IPS-18c (cell line): ENCODE measurements at regions not wholly inside any gene's neighbourhood (a gene's known extent, or its start where the extent isn't known, plus 50 kb on each side); places are given as distances from the start of the nearest gene placed in this dataset.

Experiments used
- H3K4me3 ChIP-seq: 2 replicates; pipeline ENCODE4 v1.7.0; 2013; ENCODE audit warnings: low read depth, mild to moderate bottlenecking, low read length, moderate library complexity; ENCODE audit not compliant: insufficient read depth
- H3K9me3 ChIP-seq: one replicate; pipeline ENCODE4 v1.6.1; 2013; ENCODE audit warnings: mild to moderate bottlenecking, low read length, moderate library complexity; ENCODE audit not compliant: control insufficient read depth, insufficient read depth

DNA sequence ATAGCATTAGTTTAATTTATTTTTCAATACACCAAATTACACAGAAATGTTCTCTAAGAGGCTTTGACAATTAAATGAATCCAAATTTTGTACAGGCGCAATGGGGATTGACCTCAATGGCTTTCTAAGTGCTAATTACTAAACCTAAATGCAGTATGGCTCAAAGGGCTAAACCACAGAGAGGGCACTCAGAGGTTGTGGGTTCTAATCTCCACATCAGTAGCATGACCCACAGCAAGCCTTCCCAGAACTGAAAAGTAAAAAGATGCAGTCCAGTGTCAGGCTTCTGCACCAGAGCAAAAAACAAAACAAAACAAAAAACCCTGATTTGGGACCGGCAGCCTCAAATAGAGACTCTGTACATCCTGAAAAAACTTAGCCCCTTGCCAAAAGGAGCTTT, 579.2 kb upstream of the PKN2 start:
- no peak overlapping the region for H3K4me3 ChIP-seq

GRCh38 chr1:88111816-88112215, 572.3 kb upstream of the PKN2 start:
- H3K9me3 ChIP-seq, result no peaks in the 10 kb centered on the region
- no peak overlapping the region for H3K4me3 ChIP-seq

More for the DNA sequence above, 579.2 kb upstream of the PKN2 start:
- H3K9me3 ChIP-seq, result no peaks in the 10 kb centered on the region

DNA sequence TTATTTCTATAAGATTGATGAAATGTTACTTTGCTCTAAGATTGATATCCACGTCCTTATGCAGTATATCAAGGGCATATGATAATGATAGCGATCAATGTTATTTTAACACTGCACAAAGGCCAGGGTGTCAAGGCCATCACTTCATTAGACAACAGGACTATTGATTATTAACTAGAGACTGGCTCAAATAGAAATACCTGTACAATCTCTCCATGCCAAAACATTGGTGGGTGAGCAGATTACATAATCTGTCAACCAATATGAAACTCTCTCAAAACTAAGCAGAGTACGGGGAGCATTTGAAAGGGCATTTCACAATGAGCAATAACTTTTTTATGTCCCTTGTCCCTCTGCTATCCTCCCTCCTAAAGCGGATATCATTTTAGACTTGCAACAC, 566.5 kb upstream of the PKN2 start:
- no peaks in the 10 kb centered on the region for H3K9me3 ChIP-seq

DNA sequence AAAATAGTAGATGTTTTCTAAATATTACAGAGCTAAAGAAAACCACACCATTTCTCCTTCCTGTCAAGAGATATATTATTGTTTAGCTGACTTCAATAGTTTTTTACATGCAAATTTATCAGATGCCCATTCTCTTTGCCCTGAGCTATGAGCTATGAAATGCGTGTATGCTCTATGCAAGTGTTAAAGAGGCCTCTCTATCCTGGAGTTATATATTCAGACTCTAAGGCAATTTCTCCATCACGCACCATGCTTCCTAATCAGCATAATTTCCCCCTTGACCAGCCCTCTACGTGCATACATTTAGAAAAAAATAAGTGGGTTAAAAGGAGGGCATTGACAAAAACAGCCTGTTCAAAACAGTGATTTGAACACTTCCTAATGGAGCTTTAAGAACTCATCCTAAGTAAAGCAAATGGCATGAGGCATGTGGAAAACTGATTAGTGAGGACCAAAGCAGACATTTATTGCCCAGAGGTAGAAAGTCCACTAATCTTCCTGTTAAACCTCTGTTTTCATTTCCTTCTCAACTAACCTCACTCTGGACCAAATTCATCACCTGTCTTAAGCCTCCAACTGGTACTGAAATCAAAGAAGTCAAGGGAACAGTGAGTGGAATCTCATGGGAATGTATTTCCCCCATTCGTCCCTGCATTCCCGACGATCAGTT, 565.8 kb upstream of the PKN2 start:
- no peak overlapping the region for H3K4me3 ChIP-seq
- no peaks in the 10 kb centered on the region for H3K9me3 ChIP-seq

More for the DNA sequence above, 566.5 kb upstream of the PKN2 start:
- no peak overlapping the region for H3K4me3 ChIP-seq

- H3K9me3 ChIP-seq, result no peaks in the 10 kb centered on the region
- no peak overlapping the region for H3K4me3 ChIP-seq
Observed at GRCh38 chr1:88124614-88125013, 559.5 kb upstream of the PKN2 start.

- H3K4me3 ChIP-seq, result no peak overlapping the region
- H3K9me3 ChIP-seq, result no peaks in the 10 kb centered on the region
Observed at GRCh38 chr1:88126467-88126866, 557.6 kb upstream of the PKN2 start.

DNA sequence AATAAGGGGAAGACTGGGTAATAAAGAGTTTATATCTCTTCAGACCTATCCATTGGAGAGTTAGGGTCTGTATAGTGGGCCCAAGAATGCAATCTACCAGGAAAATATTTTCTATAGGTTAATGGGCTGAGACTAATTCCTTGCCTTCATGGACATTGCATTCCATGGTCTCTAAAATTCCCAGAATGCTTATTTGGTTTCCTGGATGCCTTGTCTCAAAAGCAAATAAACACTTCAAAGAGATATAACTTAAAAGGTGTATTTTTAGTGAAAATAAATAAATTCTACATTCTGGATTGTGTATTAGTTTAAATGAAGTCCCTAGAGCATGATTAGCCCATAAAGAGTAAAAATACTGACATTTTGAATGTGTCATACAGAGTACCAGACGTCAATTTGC, 550.1 kb upstream of the PKN2 start:
- no peaks in the 10 kb centered on the region for H3K9me3 ChIP-seq
- no peak overlapping the region for H3K4me3 ChIP-seq

DNA sequence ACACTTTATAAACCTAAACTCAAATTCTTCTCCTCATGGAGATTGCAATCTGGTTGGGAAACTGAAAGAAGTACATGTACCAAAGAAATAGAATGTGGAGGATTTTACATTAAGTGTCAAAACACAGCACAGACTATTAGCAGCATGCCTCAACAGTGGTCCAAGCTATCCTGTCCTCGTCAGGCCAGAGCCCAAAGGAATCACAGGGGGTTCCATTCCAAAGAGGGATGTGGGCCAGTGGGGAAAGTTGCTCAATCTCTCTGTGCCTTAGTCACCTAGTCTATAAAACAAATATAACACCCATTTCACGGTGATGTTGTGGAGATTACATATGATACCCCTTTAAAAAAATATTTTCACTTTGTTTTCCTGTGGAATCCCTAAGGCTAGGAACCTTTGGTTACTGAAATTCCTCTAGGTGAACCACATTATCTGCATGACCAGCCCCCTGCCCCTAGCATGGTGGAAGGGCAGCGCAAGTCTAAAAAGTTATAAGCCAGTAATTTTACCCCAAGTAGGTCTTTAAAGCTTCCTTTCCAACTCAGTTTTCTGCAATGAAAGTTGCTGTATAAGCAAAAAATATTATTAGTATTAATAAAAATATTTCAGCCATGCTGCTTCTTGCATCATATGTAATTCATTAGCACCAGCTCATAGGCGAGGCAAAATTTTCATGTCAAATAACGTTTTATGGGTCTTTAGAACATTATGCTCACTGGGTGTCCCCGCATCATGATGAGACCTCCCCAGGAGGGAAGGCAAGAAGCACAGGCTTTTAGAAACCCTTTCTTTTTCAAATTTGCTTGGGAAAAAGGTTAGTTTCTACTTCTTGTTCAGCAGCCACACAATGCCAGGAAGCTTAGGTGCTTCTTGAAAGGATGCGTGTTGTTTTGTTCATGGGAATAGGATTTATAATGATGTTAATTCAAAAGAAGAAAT, 548.8 kb upstream of the PKN2 start:
- H3K9me3 ChIP-seq, result no peaks in the 10 kb centered on the region
- no peak overlapping the region for H3K4me3 ChIP-seq

- H3K9me3 ChIP-seq, result no peaks in the 10 kb centered on the region
- H3K4me3 ChIP-seq, result no peak overlapping the region
Observed at GRCh38 chr1:88139633-88140032, 544.4 kb upstream of the PKN2 start.

DNA sequence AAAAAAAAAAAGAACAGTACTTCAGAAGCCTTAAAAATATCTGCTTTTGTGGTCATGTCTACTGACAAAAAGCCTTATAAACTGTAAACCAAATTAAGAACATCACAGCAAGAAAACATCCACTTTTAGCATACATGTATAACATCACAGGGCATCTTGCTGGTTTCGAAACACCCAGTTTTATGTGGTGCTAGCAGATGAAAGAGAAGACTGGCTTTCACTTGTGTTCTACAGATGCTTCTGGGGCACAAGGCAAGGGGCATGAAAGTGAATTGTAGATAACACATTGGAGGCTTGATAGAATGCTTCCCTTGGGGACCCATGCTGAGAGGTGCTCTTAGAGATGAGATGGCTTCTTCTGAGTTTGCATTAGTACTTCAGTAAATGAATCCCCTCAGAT, 543.7 kb upstream of the PKN2 start:
- no peak overlapping the region for H3K4me3 ChIP-seq
- no peaks in the 10 kb centered on the region for H3K9me3 ChIP-seq

GRCh38 chr1:88141499-88142074, 542.5 kb upstream of the PKN2 start:
- H3K4me3 ChIP-seq, result no peak overlapping the region
- no peaks in the 10 kb centered on the region for H3K9me3 ChIP-seq

DNA sequence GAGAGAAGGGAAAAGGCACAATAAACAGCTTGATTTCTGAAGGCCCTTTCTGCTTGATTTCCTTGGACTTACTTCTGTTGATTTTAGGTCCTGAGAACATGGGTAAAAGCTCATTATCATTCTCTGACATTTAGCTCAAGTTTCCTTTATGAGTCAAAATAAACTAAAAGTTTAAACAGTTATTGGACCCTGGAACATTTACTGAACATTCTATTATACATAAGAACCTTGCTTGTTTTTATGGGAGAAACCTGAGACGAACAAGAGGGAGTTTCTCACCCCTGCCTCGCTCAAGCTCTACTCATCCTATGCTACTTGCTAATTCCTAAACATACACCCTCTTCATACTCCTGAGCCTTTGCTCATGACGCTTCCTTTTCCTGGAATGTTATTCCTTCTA, 538.3 kb upstream of the PKN2 start:
- H3K9me3 ChIP-seq, result no peaks in the 10 kb centered on the region

GRCh38 chr1:88149686-88150085, 534.4 kb upstream of the PKN2 start:
- Histone ChIP-seq H3K9me3 (no peaks in the 10 kb centered on the region), H3K4me3 (no peak overlapping the region)

More for the DNA sequence above, 538.3 kb upstream of the PKN2 start:
- no peak overlapping the region for H3K4me3 ChIP-seq

DNA sequence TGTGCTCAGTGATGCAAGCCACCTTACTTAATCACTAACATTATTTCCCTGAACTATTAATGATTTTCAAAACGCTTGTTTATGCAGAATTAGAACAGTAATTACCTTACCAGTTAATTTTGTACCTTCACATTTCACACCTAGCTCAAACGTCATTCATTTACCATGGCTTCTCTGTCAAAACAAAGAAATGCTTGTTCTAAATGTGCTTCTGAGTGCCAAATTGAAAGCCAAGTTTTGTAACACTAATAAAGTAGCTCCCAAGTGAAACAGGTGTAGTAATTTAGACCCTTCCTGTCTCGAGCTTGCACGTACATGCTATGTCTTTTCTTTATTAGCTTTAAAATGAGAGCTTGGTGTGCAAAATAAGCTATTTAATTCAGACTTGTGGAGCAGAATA, 533.7 kb upstream of the PKN2 start:
- no peak overlapping the region for H3K4me3 ChIP-seq
- H3K9me3 ChIP-seq, result no peaks in the 10 kb centered on the region

DNA sequence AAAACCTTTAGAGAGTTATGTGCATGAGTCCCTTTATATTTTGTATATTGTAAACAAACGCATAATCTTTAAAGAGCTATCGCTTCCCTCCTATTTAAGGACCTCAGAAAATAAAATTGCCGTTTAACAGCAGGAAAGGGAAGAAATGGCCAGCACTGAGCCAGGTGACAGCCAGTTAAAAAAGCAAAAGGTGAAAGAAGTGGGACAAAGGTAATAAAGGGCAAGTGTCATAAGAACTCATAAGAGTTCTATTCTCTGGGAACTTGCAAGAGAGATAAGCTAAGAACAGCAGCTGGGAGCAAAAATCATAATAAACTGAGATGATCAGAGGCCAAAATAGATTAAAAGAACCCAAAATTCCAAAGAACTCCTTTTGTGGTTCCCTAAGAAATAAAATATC, 520.9 kb upstream of the PKN2 start:
- no peaks in the 10 kb centered on the region for H3K9me3 ChIP-seq
- H3K4me3 ChIP-seq, result no peak overlapping the region

GRCh38 chr1:88168126-88168525, 515.9 kb upstream of the PKN2 start:
- Histone ChIP-seq H3K4me3 (no peak overlapping the region), H3K9me3 (no peaks in the 10 kb centered on the region)

DNA sequence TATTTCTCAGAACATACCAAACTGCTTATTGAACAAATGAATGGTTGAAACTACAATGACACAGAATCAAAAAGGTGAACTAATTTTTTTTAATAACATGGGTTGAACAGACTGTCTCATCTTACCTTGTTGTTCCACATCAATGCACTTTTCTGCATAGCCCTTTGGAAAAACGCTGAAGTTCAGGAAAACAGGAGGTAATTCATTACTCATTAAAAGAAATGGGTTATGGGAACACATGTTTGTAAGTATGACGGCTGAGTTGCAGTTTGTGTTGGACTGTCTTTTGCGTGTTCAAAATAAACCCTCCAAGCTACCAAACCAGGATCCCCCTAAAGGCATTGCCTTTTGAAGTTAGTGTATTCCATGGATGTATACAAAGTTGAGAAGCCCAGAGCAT, 514.9 kb upstream of the PKN2 start:
- Histone ChIP-seq H3K4me3 (no peak overlapping the region), H3K9me3 (no peaks in the 10 kb centered on the region)

- H3K4me3 ChIP-seq, result no peak overlapping the region
- no peaks in the 10 kb centered on the region for H3K9me3 ChIP-seq
Observed at GRCh38 chr1:88169939-88170338, 514.1 kb upstream of the PKN2 start.
